Breast epithelium (tissue), 4 donors: ENCODE measurements at regions not wholly inside any gene's neighbourhood (a gene's known extent, or its start where the extent isn't known, plus 50 kb on each side); places are given as distances from the start of the nearest gene placed in this dataset.

ENCODE experiments used
- DNase-seq, 2 donors: peaks; one replicate each; pipeline ENCODE4 v3.0.0-alpha.2; 2019; ENCODE audit warnings: low spot score in 2 of 2
- H3K27ac ChIP-seq, 2 donors: fragments of 200-600 bp; sonication (generic) in 1 of 2; one replicate each; pipeline ENCODE4 v1.5.1; 2016 to 2019; ENCODE audit warnings: mild to moderate bottlenecking in 1 of 2
- H3K27me3 ChIP-seq, 2 donors: fragments of 200-600 bp; sonication (generic) in 1 of 2; one replicate each; pipeline versions ENCODE4 v1.5.1 to v1.6.0; 2017 to 2019; ENCODE audit warnings: control low read depth in 1 of 2, mild to moderate bottlenecking in 1 of 2
- H3K36me3 ChIP-seq: fragments of 200-600 bp; one replicate; pipeline ENCODE4 v1.5.1; 2019
- H3K4me1 ChIP-seq, 2 donors: fragments of 200-600 bp; sonication (generic); one replicate each; pipeline ENCODE4 v1.5.1; 2016 to 2019; ENCODE audit warnings: control low read depth in 1 of 2
- H3K4me3 ChIP-seq, 3 donors: fragments of 200-600 bp; sonication (generic); 1 replicate in 2 of 3; 2 replicates in 1 of 3; pipeline ENCODE4 v1.5.1; 2016 to 2019; ENCODE audit warnings: mild to moderate bottlenecking in 3 of 3, moderate library complexity in 2 of 3
- H3K9me3 ChIP-seq, 2 donors: fragments of 200-600 bp; sonication (generic) in 1 of 2; one replicate each; pipeline ENCODE4 v1.5.1; 2016 to 2019; ENCODE audit warnings: control low read depth in 1 of 2
- CTCF ChIP-seq, 3 donors: fragments of 450-650 bp; IDR thresholded peaks; one replicate each; pipeline ENCODE4 v1.5.1; 2016 to 2017; ENCODE audit warnings: antibody characterized with exemption in 3 of 3, mild to moderate bottlenecking in 3 of 3, moderate library complexity in 3 of 3
- POLR2A ChIP-seq: fragments of 450-650 bp; IDR thresholded peaks from one replicate; pipeline ENCODE4 v1.6.1; 2016; ENCODE audit warnings: antibody characterized with exemption, mild to moderate bottlenecking, moderate library complexity
- POLR2AphosphoS5 ChIP-seq, 3 donors: sonication (generic); formaldehyde crosslinking; IDR thresholded peaks; one replicate each; pipeline ENCODE4 v1.6.1; 2017; ENCODE audit warnings: antibody characterized with exemption in 3 of 3
- intact Hi-C: fragments of 100-400 bp; cut with DNase I; formaldehyde crosslinking; loops from one replicate; pipeline ENCODE4 v1.15.1; 2023; ENCODE audit warnings: low total_unique reads

- Histone ChIP-seq H3K9me3 (no peaks in the 10 kb centered on the region), H3K27me3 (no peaks in the 10 kb centered on the region), H3K36me3 (no peaks in the 10 kb centered on the region), H3K4me3 (no peak overlapping the region), H3K27ac (no peak overlapping the region), H3K4me1 (no peaks in the 10 kb centered on the region)
- DNase-seq, result no peak
- intact Hi-C loops, result no loop called here
- no peak for TF ChIP-seq CTCF (IDR thresholded peaks at IDR 0.05)
- TF ChIP-seq POLR2A, result no peak
- no peak for TF ChIP-seq POLR2AphosphoS5 (IDR thresholded peaks at IDR 0.05)
These were observed 246.9 kb upstream of the PTGER4 start for GRCh38 chr5:40432836-40433235.

- Histone ChIP-seq H3K36me3 (no peaks in the 10 kb centered on the region), H3K4me3 (no peak overlapping the region), H3K4me1 (no peaks in the 10 kb centered on the region), H3K27ac (no peak overlapping the region), H3K27me3 (no peaks in the 10 kb centered on the region), H3K9me3 (no peaks in the 10 kb centered on the region)
- TF ChIP-seq POLR2A, result no peak
- TF ChIP-seq POLR2AphosphoS5 (IDR thresholded peaks at IDR 0.05), result no peak
- no peak for TF ChIP-seq CTCF (IDR thresholded peaks at IDR 0.05)
- no peak for DNase-seq
- intact Hi-C loops, result no loop called here
These were observed 248.0 kb upstream of the PTGER4 start for GRCh38 chr5:40431734-40432133.

GRCh38 chr5:40430101-40430710 lies 249.5 kb upstream of the PTGER4 start:
- H3K9me3 ChIP-seq, result no peaks in the 10 kb centered on the region
- H3K27me3 ChIP-seq, result no peaks in the 10 kb centered on the region
- no peak overlapping the region for H3K4me3 ChIP-seq
- no peak overlapping the region for H3K27ac ChIP-seq
- intact Hi-C loops, result no loop called here
- no peaks in the 10 kb centered on the region for H3K36me3 ChIP-seq
- TF ChIP-seq POLR2A (no peak), POLR2AphosphoS5 (IDR thresholded peaks at IDR 0.05) (no peak), CTCF (IDR thresholded peaks at IDR 0.05) (no peak)
- DNase-seq, result no peak
- no peaks in the 10 kb centered on the region for H3K4me1 ChIP-seq

GRCh38 chr5:40429258-40430100 lies 250.2 kb upstream of the PTGER4 start:
- no peak overlapping the region for H3K4me3 ChIP-seq
- no peak overlapping the region for H3K27ac ChIP-seq
- H3K27me3 ChIP-seq, result no peaks in the 10 kb centered on the region
- DNase-seq, result no peak
- no peaks in the 10 kb centered on the region for H3K4me1 ChIP-seq
- no peaks in the 10 kb centered on the region for H3K36me3 ChIP-seq
- H3K9me3 ChIP-seq, result no peaks in the 10 kb centered on the region
- TF ChIP-seq POLR2A (no peak), CTCF (IDR thresholded peaks at IDR 0.05) (no peak), POLR2AphosphoS5 (IDR thresholded peaks at IDR 0.05) (no peak)
- intact Hi-C loops, result no loop called here

- Histone ChIP-seq H3K4me1 (no peaks in the 10 kb centered on the region), H3K36me3 (no peaks in the 10 kb centered on the region), H3K27me3 (no peaks in the 10 kb centered on the region), H3K27ac (no peak overlapping the region), H3K4me3 (no peak overlapping the region), H3K9me3 (no peaks in the 10 kb centered on the region)
- intact Hi-C loops, result no loop called here
- no peak for TF ChIP-seq POLR2A
- no peak for TF ChIP-seq POLR2AphosphoS5 (IDR thresholded peaks at IDR 0.05)
- no peak for TF ChIP-seq CTCF (IDR thresholded peaks at IDR 0.05)
- DNase-seq, result no peak
These were observed 250.9 kb upstream of the PTGER4 start for GRCh38 chr5:40428815-40429214.
